Nephron progenitor cell (in vitro differentiated cells): ENCODE measurements at regions not wholly inside any gene's neighbourhood (a gene's known extent, or its start where the extent isn't known, plus 50 kb on each side); places are given as distances from the start of the nearest gene placed in this dataset.

Source experiments
- DNase-seq: peaks from one replicate; pipeline ENCODE4 v3.0.0; 2021
- H3K27ac Mint-ChIP-seq: 2 replicates; pipeline ENCODE4 v1.8.0; 2021; ENCODE audit warnings: mild to moderate bottlenecking, moderate library complexity, mixed read lengths
- H3K27me3 Mint-ChIP-seq: 2 replicates; pipeline ENCODE4 v1.8.0; 2021; ENCODE audit warnings: mild to moderate bottlenecking, low read depth, mixed read lengths; ENCODE audit not compliant: poor library complexity
- H3K36me3 Mint-ChIP-seq: 2 replicates; pipeline ENCODE4 v1.8.0; 2021; ENCODE audit warnings: low read depth, mixed read lengths
- H3K4me1 Mint-ChIP-seq: 2 replicates; pipeline ENCODE4 v1.8.0; 2021; ENCODE audit warnings: mixed read lengths
- H3K4me3 Mint-ChIP-seq: 2 replicates; pipeline ENCODE4 v1.8.0; 2021; ENCODE audit warnings: mild to moderate bottlenecking, moderate library complexity, mixed read lengths
- H3K9me3 Mint-ChIP-seq: 2 replicates; pipeline ENCODE4 v1.8.0; 2021; ENCODE audit warnings: mild to moderate bottlenecking, moderate library complexity, mixed read lengths
- TF ChIP-seq, protein P1 (sequence below): fragments of 200-600 bp; sonication (generic); IDR thresholded peaks from 2 replicates; pipeline ENCODE4 v1.5.0; 2021; ENCODE audit warnings: antibody characterized with exemption

DNA sequence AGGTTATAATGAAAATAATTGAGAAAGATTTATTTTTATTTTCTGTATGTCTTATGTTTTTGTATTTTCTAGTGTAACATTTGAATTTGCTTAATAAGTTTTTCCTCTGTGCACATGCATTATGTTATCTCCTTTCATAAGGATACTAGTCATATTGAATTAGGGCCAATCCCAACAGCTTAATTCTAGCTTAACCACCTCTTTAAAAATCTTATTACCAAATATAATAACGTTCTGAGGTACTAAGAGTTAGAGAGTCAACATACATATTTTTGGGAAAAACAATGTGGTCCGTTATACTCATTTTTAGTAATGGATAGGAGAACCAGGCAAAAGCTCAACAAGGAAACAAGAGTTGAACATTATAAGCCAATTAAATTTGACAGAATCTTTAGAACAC is 845.6 kb upstream of the SEL1L start:
- Mint-ChIP-seq H3K9me3 (peaks cover 20% of the 10 kb centered on the region), H3K4me3 (no peak overlapping the region), H3K27ac (no peak overlapping the region), H3K36me3 (no peaks in the 10 kb centered on the region), H3K4me1 (no peaks in the 10 kb centered on the region), H3K27me3 (peaks cover 4% of the 10 kb centered on the region)
- no peak for DNase-seq
- TF ChIP-seq, protein P1, sequence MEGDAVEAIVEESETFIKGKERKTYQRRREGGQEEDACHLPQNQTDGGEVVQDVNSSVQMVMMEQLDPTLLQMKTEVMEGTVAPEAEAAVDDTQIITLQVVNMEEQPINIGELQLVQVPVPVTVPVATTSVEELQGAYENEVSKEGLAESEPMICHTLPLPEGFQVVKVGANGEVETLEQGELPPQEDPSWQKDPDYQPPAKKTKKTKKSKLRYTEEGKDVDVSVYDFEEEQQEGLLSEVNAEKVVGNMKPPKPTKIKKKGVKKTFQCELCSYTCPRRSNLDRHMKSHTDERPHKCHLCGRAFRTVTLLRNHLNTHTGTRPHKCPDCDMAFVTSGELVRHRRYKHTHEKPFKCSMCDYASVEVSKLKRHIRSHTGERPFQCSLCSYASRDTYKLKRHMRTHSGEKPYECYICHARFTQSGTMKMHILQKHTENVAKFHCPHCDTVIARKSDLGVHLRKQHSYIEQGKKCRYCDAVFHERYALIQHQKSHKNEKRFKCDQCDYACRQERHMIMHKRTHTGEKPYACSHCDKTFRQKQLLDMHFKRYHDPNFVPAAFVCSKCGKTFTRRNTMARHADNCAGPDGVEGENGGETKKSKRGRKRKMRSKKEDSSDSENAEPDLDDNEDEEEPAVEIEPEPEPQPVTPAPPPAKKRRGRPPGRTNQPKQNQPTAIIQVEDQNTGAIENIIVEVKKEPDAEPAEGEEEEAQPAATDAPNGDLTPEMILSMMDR: no peak

DNA sequence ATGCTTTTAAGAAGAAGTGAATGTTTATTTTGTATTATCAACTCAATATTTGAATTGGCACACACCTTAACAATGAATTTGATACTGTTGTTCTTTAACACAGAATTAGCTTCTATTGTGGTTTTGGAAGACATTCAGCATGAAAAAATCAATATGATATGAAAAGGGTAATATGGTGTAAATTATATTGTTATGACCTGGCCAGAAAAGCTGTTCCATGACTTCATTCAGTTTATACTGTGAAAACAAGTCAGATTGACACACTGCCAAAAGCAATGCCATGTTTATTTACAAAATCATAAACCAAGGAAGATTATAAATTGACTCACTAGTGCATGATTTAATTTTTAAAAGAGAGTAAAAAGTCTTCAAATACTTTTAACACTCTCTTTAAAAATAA is 851.4 kb upstream of the SEL1L start:
- Mint-ChIP-seq H3K27me3 (peaks cover 4% of the 10 kb centered on the region), H3K36me3 (no peaks in the 10 kb centered on the region), H3K9me3 (no peaks in the 10 kb centered on the region), H3K4me1 (no peaks in the 10 kb centered on the region), H3K4me3 (no peak overlapping the region), H3K27ac (no peak overlapping the region)
- TF ChIP-seq, protein P1: no peak
- DNase-seq: no peak

DNA sequence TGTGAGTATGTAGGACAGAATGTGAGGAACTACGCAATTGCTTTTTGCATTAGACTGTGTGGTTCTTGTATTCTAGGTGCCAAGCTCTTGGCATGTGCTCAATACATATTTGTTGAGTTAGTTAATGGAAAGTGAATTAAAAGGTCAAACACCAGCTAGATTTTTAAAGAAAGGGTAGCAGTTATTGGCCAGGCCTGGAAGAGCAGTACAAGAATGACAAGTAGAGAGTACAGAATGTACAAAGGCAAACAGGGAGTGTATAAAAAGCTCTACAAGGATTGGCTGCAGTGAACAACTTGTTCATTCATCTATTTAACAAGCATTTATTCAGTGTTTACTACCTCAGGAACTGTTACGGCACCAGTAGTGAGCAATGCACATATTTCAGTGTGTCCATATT is 854.0 kb upstream of the SEL1L start:
- TF ChIP-seq, protein P1: no peak
- Mint-ChIP-seq H3K27ac (no peak overlapping the region), H3K36me3 (no peaks in the 10 kb centered on the region), H3K9me3 (no peaks in the 10 kb centered on the region), H3K4me3 (no peak overlapping the region), H3K4me1 (no peaks in the 10 kb centered on the region), H3K27me3 (no peaks in the 10 kb centered on the region)
- no peak for DNase-seq

DNA sequence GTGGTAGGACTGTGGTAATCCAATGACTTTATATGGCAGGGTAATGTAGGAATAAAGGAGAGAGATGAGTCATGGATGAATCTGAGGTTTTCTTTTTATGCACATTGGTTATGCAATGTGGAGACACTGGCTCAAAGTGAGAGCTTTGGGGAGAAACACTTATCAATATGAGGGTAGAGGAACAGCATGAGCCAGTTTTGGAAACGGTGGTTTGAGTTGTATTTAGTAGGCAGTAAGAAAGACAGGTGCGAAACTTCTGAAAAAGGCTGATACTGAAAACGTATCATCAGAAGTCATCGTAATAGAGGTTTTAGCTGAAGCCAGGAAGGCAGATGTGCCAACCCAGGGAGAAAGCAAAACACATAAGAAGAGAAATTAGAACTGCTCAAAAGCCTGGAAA is 854.8 kb upstream of the SEL1L start:
- no peaks in the 10 kb centered on the region for H3K27me3 Mint-ChIP-seq
- DNase-seq: no peak
- TF ChIP-seq, protein P1: no peak
- no peaks in the 10 kb centered on the region for H3K9me3 Mint-ChIP-seq
- no peaks in the 10 kb centered on the region for H3K36me3 Mint-ChIP-seq
- no peak overlapping the region for H3K27ac Mint-ChIP-seq
- H3K4me1 Mint-ChIP-seq: no peaks in the 10 kb centered on the region
- no peak overlapping the region for H3K4me3 Mint-ChIP-seq

DNA sequence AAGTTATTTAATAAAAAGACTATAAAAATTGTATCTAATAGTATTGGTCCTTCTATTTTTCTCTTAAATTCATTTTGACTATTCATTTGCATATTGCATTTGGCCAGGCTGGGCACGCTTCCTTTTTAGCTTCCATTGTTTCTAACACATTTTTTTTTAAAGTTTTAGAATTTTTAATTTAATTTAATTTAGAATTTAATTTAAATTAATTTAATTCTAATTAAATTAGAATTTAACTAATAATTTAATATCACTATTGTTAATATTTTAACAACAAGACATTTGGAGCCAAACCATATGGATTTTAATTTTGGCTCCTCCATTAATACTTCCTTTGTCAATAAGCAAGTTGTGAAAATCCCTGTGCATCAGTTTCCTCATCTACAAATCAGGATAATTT is 856.9 kb upstream of the SEL1L start:
- Mint-ChIP-seq H3K36me3 (no peaks in the 10 kb centered on the region), H3K27me3 (no peaks in the 10 kb centered on the region), H3K4me1 (no peaks in the 10 kb centered on the region), H3K27ac (no peak overlapping the region), H3K9me3 (no peaks in the 10 kb centered on the region), H3K4me3 (no peak overlapping the region)
- no peak for DNase-seq
- TF ChIP-seq, protein P1: no peak

DNA sequence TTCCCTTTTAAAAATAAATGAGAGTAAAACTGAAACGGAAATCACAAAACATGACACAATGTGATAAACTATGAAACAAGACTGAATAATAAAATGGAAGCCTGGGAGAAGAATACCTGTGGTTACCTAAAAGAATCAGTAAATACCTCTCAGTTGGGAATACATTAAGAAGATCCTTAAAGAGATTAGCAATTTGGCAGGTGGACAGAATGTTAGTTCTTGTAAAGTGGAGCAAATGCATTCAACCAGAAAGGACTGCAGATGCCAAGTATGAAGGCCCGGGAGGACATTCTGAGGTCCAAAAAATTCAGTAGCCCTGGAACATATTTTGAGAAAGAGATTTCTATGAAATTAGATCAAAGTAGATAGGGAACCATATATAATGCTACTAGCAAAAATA is 861.3 kb upstream of the SEL1L start:
- Mint-ChIP-seq H3K27me3 (no peaks in the 10 kb centered on the region), H3K36me3 (no peaks in the 10 kb centered on the region), H3K27ac (no peak overlapping the region), H3K4me3 (no peak overlapping the region), H3K4me1 (peaks cover 13% of the 10 kb centered on the region), H3K9me3 (no peaks in the 10 kb centered on the region)
- TF ChIP-seq, protein P1: no peak
- DNase-seq: no peak
